ENCODE measurements at regions not wholly inside any gene's neighbourhood (a gene's known extent, or its start where the extent isn't known, plus 50 kb on each side); places are given as distances from the start of the nearest gene placed in this dataset.

DNA sequence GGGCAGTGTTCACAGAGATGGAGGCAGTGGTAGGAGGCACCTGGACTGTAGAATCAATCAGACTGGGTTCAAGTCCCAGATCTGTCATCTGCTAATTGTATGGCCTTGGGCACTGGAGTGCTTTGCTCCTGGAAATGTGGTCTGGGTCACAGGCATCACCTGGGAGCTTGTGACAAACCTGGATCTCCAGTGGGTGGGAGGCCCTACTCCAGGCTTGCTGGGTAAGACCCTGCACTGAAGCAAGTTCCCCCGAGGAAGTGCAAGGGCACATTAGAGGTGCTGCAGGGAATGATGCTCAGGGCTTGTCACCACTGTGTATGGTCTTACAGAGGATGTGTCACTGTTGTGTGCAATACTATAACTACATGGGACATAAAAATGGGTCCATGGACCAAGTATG is 220.5 kb upstream of the ID2 start:
- no peak for DNase-seq (ENCODE audit: low read depth in 3 of 3)

DNA sequence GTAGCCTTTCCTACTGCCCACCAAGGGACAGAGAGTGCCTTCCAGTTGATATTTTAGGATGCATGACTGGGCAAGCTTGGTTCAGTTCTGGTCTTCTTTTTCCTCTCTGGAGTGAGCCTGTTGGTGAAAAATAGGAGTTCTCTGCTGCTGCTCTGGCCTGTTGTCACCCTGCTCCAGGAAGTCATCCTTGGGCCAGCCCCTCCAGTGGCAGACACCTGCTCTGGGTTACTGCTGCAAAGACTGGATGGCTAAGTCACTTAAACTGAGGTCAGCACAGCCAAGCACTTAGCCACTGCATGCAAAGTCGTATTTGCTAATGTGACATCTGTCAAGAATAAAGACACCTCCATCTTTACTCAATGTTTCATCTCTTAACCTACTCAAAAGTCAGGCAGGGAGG is 219.6 kb upstream of the ID2 start:
- no peak for DNase-seq (ENCODE audit: low read depth in 3 of 3)

DNA sequence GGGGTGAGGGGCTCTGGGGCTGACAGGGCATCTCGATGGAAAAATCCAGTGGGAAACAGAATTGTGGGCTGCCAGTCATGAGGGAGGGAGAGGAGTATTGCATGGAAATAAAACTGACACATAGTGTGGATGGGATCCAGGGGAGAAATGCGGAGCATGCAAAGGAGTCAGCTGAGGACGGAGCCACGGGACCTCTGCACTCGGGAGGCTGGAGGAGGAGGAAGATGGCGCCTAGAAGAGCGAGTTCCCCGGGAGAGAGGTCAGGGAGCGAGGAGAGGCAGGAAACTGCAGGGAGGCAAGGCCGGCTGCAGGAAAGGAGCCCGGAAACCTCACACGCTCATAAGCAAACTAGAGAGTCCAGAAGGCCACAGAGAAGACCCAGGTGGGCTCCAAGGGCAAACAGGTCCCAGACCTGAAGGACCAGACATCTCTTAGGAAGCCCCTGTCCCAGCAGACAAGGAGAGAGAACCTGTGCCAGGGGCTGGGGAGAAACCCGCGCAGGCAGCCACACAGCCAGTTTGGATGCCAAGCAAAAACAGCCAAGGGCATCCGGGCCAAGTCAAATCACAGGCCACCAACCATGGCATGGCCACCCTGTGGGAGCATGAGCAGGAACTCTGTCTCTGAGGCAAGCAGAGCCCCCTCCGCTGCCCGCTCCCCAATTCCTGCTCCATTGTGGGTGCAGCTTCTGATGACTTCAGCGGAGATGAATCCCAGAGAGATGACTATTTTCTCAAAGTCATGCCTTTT is 218.8 kb upstream of the ID2 start:
- DNase-seq (ENCODE audit: low read depth in 3 of 3): no peak

DNA sequence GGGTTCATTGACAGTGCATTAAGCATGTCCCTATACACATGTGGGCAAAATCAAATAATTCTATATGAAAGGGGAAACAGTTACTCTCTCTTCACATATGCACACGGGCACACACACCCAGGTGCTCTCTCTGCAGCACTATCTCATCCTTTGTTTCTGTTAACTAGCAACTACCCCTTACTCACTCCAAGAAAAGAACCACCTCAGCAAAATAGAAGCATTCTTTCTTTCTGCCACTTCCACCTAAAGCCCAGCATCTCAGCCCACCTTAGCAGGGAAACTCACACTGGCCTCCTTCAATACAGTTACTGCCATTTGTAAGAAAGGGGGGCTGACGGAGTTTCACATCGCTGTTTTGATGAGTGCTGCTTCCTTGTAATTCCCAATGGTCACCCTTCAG is 216.3 kb upstream of the ID2 start:
- no peak for DNase-seq (ENCODE audit: low read depth in 3 of 3)

DNA sequence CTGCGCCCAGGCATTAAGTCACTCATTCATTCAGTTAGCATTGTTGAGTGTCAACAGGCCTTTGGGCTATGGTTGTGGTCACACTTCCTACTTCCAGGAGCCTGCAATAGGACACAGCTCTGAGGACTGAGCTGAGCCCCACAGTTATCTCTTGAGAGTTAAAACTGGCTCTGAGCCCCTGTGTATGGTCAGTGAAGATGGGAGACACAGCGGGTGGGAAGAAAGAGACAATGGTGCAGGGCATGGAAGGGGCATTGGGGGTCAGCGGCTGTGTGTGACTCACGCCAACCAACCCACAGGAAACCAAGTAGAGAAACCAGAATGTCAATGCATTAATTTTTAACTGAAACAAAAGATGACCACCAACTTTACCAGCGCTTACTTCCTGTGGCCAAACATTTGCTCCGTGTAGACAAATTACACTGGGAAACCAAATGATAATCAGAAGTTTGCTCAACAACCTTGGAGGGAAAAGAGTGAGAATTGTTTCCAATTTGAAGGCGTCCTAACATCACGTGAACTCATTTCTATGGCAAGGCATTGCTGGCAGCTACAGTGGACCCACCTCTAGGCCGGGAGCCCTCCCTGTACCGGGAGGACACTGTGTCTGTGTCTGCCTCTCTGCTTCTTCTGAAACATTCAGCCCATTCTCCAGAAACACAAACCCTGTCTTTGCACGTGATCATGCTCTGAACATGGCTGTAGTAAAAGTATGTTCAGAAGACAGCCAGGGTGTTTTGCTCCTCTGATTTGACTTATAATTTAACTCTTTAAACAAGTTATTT is 212.0 kb upstream of the ID2 start:
- DNase-seq (ENCODE audit: low read depth in 3 of 3): no peak

DNA sequence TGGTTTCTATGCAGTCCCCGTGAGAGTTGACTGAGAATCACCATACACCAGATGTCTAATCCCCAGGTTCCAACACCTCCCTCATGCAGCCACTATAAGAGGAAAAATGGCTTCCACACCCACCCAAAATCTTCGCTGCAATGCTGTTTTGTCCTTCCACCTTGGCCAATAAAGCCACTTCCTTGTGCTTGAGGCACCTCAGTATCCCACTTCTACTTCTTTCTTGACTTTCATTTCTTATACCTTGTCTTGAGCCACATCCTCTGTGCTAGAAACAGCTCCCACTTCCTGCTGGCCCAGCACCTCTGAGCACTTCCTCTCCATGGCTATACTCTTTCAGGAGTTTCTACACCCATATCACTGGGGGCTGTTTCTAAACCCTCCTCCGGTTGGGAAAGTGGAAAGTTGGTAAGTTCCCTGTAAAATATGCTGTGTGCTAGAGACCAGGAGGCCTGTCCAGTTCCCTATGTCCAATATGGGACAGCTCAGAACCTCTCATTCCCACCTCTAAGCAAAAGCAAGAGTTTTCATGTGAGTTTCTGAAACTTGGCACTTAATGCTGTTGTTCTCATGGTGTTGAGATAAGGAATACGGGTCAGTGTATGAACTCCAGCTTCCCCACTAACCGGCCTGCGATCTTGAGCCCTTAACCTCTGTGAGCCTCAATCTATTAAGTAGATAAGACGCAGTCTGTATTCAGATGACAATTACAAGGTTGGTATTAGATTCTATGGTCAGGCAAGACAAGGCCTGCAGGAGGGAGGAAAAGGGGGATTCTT is 209.1 kb upstream of the ID2 start:
- no peak for DNase-seq (ENCODE audit: low read depth in 3 of 3)

DNA sequence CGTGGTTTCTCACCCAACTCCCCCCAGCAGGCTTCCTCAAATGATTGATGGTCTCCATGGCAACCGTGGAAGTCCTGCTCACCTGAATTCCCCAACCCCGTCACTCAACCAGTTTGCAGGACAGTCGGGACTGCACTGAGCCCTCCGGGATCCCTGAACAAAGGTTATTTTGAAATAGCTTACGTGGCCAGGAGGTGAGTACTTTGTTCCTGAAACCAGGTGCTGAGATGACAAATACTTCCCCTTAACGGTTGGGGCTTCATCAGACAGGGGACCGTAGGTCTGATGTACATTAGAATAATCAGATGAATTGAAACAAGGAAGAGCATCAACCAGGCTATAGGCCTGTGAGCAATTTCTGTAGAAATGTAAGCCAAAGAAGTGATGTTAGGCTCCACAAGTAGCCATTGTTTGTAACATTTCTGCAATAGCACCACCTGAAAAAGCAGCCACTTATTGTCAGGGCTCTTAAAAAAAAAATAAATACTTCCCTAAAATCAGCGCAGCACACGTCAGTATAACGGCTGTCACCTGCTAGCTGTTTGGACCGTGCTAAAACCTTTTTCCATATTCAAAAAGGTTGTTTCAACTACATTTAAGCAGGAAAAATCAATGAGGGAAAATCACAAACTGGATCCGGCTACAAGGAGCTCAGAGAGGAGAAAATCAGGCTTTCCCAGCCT is 206.4 kb upstream of the ID2 start:
- DNase-seq (ENCODE audit: low read depth in 3 of 3): peak in 1 of 3 experiments; percentile 42

DNA sequence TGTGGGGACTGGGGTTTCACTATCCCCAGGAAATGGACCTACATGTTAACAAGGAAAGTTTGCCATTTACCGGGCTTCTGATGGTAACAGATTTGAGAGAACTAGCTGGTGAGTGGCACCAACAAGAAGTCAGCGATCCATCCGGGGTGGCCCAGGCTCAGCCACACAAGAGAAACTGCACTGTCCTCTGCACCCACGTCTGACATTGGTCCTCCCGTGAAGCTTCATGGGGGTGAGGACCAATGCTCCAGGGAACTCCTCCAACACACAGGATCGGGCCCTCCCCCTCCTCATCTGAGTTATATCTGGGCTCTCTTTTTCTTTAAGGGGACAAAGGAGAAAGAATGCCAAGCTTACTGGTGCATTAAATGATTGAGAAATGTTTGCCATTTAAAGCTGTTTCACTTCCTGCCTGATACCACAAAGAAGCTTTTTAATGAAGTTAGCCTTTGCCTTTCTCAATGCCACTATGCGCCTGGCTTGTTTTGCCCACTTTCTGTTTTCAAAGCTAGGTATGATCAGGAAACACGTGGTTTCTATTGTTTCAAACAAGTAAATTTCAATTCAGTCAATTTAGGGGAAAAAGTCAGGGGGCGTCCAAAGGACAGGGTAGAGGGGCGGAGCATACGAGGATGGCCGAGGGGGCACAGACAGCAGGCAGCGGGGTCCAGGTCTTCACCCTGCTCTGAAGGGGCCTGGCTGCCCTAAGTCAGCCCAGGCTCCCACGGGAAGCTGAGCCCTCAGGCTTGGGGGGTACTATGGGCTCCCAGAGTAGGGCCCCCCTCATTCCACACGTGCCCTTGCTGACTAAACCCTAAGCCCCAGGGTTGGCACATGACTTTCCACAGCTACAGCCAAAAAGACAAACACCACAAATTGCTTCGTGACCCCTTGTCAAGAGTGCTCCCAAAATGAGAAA is 204.0 kb upstream of the ID2 start:
- no peak for DNase-seq (ENCODE audit: low read depth in 3 of 3)

DNA sequence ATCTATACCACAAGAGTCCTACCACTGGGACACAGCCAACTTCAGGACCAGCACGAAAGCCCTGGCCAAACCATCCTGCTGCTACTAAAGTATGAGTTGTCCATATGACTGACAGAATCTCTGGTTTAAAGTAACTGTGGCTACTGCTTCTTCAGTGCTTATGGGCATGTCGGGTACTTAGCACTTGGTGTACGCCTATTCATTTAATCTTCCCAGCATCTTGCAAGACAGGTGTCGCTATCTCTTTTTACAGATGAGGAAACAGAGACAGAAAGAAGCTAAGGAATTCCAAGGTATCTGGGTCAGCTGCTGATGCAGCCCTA is 203.4 kb upstream of the ID2 start:
- no peak for DNase-seq (ENCODE audit: low read depth in 3 of 3)

DNA sequence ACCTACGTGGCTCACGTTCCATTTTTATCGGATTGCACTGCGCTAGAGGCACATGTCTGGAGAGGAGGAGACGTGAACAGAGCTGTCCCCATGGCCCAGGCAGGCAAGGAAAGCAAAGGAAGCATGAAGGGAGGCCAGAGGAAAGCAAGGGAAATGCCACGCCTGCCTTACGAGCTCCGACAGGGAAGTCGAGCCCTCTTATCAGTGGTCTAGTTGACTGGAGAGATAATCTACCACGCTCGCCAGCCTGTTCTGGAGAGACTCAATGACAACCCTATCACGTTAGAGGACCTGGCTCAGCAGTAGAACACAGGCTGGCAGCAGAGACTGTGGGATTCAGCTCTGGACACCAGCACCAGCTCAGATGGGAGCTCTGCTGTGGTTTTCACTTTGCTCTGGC is 202.6 kb upstream of the ID2 start:
- no peak for DNase-seq (ENCODE audit: low read depth in 3 of 3)

DNA sequence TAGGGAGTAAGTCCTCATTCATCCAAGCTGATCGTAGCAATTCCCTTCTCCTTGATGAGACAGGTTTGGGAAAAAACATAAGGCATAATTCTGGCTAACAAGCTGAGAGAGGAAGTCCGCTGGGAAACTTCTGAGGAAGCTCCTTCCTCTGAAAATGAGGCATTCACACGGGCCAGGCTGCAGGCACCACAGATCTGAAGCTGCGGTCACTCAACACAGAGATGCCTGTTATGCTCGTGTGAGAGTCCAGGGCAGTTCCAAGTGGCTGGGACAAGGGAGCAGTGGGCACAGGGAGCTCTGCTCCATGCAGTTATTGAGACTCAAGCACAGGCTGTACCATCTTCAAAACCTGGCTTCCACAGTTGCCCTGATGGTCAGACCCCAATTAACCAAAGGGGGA is 200.9 kb upstream of the ID2 start:
- DNase-seq (ENCODE audit: low read depth in 3 of 3): no peak

DNA sequence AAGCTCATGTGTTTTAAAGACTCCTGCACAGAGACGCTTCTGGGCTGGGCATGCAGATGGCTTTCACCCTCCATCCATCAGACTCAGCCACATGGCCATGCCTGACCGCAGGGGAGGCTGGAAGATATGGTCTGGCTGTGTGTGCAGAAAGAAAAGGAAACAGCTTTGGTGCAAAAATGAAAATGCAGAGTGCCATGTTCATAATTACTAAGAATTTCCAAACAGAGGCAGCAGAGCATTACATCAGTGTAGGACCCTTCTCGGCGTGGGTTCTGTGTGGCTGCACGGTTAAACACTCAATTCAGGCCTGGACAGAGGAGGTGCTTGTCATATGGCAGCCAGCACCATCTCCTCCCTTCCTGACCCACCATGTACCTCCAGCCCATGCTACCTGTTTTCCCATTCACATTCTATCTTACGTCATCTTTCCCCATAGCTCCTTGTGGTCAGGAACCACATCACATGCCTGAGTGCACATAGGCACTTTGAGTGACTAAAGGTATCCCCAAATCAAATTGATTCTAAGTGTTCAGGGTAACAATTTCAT is 200.3 kb upstream of the ID2 start:
- peak in 1 of 3 experiments; percentile 44 for DNase-seq (ENCODE audit: low read depth in 3 of 3)

DNA sequence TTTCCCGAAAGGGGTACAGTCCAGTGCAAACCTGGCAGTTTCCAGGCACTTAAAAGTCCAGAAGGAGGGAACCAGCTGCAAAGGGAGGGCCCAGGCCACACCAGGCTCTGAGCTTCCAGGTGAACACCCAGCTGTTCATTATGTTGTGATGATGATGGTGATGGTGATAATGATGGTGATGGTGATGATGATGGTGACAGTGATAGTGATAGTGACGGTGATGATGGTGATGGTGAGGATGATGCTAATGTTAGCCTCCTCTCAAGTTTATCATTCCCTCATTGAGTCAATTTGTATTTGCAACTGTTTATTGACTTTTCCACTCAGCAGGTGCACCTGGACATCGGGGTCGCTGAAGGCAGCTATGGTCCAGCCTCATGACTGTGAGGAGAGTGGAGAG is 199.4 kb upstream of the ID2 start:
- no peak for DNase-seq (ENCODE audit: low read depth in 3 of 3)

DNA sequence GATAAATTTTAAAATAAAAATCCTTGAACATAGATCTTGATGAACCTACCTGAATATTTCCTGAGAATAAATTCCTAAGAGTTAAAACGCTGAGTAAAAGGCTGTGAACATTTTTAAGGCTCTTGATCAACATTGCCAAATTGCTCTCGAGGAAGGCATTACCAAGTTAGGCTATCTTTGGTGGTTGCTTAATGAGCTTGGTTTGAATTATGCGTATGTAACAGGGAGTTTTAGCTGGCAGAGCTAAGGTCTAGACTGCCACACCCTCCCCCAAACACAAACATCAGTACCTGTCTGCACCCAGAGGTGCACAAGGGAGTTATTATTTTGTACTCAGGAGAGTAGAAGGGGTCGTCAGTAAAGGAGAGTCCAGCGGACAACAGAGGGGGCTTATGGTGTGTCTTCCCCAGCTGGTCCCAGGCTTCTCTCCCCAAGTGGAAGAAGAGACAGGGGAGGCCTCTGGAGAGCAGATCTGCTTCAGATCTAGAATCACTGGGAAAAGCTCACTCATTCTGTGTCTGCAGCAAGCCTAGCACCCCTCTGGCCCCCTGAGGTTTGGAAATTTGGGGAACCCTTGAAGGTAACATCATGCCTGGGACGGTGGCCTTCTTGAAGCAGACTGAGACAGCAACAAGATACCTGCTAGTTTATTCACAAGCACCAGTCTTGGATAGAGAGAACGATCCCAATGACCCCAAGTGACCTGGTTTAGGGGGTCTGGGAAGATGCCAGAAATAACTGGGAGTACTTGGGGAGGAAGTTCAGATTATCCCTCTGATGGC is 197.2 kb upstream of the ID2 start:
- DNase-seq (ENCODE audit: low read depth in 3 of 3): no peak

DNA sequence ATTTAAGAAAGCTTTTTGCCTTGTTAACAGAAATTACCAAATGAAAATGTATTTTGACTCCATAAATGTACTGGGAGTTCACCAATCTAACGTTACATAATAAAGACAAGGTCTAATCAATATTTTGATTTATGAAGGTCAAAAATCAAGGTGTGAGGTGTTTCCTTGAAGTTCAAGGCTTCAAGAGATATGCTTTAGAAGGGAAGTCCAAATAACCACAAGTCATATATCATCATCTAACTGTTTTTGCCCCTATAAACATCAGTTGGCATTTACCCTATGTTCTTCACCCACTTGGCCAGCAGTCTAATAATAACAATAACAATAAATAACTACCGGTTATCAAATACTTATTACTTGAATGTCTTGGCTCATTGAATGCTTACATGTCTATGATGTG is 196.1 kb upstream of the ID2 start:
- no peak for DNase-seq (ENCODE audit: low read depth in 3 of 3)

DNA sequence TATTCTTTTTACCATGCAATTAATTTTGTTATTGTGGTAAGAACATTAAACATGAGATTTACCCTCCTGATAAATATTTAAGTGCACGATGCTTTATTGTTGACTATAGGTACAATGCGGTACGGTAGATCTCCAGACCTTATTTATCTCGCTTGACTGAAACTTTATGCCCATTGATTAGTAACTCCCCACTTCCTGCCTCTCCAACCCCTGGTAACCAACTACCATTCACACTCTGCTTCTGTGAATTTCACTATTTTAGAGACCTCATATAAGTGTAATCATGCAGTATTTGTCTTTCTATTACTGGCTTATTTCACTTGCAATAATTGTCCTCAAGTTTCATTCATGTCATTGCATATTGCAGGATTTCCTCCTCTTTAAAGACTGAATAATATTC is 195.7 kb upstream of the ID2 start:
- DNase-seq (ENCODE audit: low read depth in 3 of 3): no peak

DNA sequence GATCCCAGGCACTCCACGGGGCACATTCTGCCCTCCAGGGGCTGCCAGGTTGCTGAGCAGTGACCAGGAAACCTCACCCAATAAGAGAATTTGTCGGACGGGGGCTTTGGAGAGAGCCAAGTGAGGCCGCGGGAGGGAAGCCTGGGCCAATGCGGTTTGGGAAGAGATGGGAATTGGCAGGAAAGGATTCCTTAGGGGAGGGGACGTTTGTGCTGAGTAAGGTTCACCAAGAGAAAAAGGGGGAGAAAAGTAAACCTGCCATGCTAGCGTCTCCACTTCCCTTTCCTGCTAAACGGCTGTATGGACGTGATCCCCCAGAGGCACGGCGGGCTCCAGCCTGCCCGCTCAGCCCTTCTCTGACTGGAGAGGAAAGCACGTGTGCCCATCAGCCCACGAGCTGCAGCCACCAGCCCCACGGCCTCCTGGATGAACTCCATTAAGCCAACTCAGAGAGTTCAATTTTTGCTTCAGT is 194.4 kb upstream of the ID2 start:
- DNase-seq (ENCODE audit: low read depth in 3 of 3): no peak

DNA sequence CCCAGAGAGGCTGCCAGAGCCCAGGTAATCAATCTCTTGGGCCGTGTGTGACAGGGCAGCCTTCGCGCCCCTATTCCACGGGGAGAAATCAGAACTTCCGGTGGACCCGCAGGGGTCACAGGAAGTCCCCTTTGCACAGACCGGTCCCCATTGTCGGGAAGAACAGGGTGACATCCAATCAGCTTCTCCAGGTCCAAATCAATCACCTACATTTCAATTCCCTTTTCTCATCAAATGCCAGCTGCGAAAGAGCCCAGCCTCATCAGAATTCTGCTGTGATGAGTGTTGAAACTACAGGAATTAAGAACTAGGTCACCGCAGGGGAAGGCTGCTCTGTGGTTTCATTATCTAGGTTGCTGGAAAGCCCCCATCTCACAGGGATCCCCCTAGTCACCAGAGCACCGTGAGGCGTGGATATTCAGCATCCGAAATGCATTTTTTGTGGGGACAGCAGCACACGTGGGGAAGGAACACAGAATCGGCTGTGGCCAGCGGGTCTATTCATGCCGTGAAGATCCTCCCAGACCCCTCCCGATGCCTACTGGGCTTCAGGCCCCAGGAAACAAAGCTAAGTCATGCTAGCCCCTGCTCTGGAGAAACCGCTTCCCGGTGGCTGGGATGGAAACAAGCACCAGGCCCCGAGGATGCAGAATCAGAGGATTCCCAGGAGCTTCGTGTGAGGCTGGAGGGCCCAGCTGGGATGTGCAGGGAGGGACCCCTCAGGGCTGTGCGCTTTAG is 193.7 kb upstream of the ID2 start:
- peak; percentile 35 to 58 (median 58) for DNase-seq (ENCODE audit: low read depth in 3 of 3)

DNA sequence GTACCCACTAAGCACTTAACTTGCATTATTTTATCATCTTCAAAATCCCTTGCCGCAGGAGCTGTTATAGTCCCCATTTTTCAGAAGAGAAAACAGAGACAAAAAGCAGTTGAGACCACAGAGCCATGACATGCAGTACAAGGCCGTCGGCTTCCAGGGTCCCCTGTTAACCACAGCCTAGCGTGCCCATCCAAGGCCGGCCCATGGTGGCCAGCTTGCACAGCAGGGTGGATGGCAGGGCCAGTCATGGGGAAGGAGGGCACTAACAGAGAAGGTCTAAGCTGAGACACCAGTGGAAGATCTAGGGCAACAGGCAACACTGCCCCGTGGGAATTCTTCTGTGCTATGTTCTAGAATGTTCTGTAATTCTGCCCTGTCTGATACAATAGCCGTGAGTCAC is 192.6 kb upstream of the ID2 start:
- DNase-seq (ENCODE audit: low read depth in 3 of 3): no peak
